K562 (cell line): ENCODE measurements at regions not wholly inside any gene's neighbourhood (a gene's known extent, or its start where the extent isn't known, plus 50 kb on each side); places are given as distances from the start of the nearest gene placed in this dataset.

Experiments used
- AFF4 ChIP-seq: sonication (generic); formaldehyde crosslinking; IDR thresholded peaks from 2 replicates; pipeline ENCODE4 v1.8.0; 2023; ENCODE audit warnings: mild to moderate bottlenecking, missing genetic modification reagents
- ARNT ChIP-seq, 2 experiments: fragments of 450-650 bp; IDR thresholded peaks; 2 replicates each; pipeline ENCODE4 v1.6.1; 2016; ENCODE audit warnings: mild to moderate bottlenecking in 1 of 2
- E2F8 ChIP-seq: fragments of 450-650 bp; IDR thresholded peaks from 2 replicates; pipeline ENCODE4 v1.7.1; 2018; ENCODE audit warnings: mild to moderate bottlenecking, low read depth; ENCODE audit not compliant: partially characterized antibody
- FOXA1 ChIP-seq: fragments of 450-650 bp; IDR thresholded peaks from 2 replicates; pipeline ENCODE4 v1.6.1; 2016; ENCODE audit warnings: mild to moderate bottlenecking, borderline replicate concordance
- NR3C1 ChIP-seq: sonication (generic); formaldehyde crosslinking; IDR thresholded peaks from 2 replicates; pipeline ENCODE4 v1.8.1; 2022; ENCODE audit warnings: missing genetic modification reagents
- PTRF ChIP-seq: fragments of 450-650 bp; IDR thresholded peaks from 2 replicates; pipeline ENCODE4 v1.6.1; 2016; ENCODE audit warnings: mild to moderate bottlenecking, missing genetic modification characterization, missing compliant biosample characterization
- RERE ChIP-seq: sonication (generic); formaldehyde crosslinking; IDR thresholded peaks from 2 replicates; pipeline ENCODE4 v1.8.0; 2023; ENCODE audit warnings: missing genetic modification reagents, mild to moderate bottlenecking, borderline replicate concordance
- TRIM28 ChIP-seq: fragments of 450-650 bp; IDR thresholded peaks from 2 replicates; pipeline ENCODE4 v1.6.1; 2017
- ZKSCAN1 ChIP-seq: fragments of 150-350 bp; IDR thresholded peaks from 2 replicates; pipeline ENCODE4 v1.6.1; 2016; ENCODE audit warnings: low read depth, low read length
- ZNF584 ChIP-seq: fragments of 200-800 bp; sonication (Bioruptor generic); IDR thresholded peaks from 2 replicates; pipeline ENCODE4 v1.6.1; 2016; ENCODE audit warnings: low read depth, mild to moderate bottlenecking, missing genetic modification characterization, missing compliant biosample characterization
- TF ChIP-seq, protein P1 (sequence below): IDR thresholded peaks from 2 replicates; pipeline ENCODE4 v1.6.1; 2012; ENCODE audit warnings: low read depth, low read length, improper control_type of control experiment, borderline replicate concordance
- TF ChIP-seq, protein P2 (sequence below): fragments of 250-450 bp; sonication (Bioruptor Pico); IDR thresholded peaks from 2 replicates; pipeline ENCODE4 v1.4.0; 2020

DNA sequence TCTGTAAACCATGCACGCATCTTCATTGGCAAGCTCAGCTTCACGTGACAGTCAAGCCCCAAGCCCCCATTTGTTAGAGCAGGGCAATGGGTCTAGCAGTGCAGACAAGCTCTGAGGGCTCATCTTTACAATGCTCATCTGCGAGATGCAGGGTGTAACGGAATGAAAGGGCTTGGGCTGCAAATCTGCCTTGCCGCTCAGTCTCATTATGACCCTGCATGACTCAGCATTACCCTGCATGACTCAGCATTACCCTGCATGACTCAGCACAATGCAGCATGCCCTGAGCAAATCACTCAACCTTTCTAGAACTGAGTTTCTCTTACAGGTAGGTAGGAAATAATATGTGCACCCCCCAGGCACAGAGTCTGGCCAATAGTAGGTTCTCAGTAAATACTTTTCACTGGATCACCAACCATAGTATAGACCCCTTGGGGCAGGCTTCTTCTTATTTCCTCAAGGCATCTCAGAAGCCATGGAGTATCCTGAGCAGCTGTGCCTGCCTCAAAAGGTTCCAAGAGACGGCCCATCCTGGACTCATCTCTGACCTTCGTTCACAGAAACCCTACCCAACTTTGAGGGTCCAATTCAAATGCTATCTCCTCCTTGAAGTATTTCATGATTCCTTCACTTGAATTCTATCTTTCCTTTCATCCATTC, 391.3 kb upstream of the CDH5 start (continued):
- TF ChIP-seq, protein P1, sequence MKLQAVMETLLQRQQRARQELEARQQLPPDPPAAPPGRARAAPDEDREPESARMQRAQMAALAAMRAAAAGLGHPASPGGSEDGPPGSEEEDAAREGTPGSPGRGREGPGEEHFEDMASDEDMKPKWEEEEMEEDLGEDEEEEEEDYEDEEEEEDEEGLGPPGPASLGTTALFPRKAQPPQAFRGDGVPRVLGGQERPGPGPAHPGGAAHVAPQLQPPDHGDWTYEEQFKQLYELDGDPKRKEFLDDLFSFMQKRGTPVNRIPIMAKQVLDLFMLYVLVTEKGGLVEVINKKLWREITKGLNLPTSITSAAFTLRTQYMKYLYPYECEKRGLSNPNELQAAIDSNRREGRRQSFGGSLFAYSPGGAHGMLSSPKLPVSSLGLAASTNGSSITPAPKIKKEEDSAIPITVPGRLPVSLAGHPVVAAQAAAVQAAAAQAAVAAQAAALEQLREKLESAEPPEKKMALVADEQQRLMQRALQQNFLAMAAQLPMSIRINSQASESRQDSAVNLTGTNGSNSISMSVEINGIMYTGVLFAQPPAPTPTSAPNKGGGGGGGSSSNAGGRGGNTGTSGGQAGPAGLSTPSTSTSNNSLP, result no peak
- TF ChIP-seq AFF4 (CRISPR knock-in tag), result no peak
- no peak for TF ChIP-seq FOXA1
- TF ChIP-seq E2F8, result no peak
- no peak for TF ChIP-seq NR3C1 (CRISPR knock-in tag)
- TF ChIP-seq RERE (CRISPR knock-in tag), result no peak
- TF ChIP-seq ZKSCAN1, result no peak
- TF ChIP-seq, protein P2, sequence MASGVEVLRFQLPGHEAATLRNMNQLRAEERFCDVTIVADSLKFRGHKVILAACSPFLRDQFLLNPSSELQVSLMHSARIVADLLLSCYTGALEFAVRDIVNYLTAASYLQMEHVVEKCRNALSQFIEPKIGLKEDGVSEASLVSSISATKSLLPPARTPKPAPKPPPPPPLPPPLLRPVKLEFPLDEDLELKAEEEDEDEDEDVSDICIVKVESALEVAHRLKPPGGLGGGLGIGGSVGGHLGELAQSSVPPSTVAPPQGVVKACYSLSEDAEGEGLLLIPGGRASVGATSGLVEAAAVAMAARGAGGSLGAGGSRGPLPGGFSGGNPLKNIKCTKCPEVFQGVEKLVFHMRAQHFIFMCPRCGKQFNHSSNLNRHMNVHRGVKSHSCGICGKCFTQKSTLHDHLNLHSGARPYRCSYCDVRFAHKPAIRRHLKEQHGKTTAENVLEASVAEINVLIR (CRISPR knock-in tag), result peak; percentile 41
- TF ChIP-seq ARNT (IDR thresholded peaks at IDR 0.05), result no peak
- TF ChIP-seq TRIM28, result 0 out of 2 replicates have a peak, but pooled peaks have one; percentile 36
- TF ChIP-seq ZNF584 (CRISPR knock-in tag), result no peak
- TF ChIP-seq PTRF (tag), result no peak
